Hepatocyte (in vitro differentiated cells): ENCODE measurements at regions not wholly inside any gene's neighbourhood (a gene's known extent, or its start where the extent isn't known, plus 50 kb on each side); places are given as distances from the start of the nearest gene placed in this dataset.

Experiments
- EZH2 ChIP-seq: fragments of 200-600 bp; sonication (generic); IDR thresholded peaks from 2 replicates; pipeline ENCODE4 v1.6.1; 2016; ENCODE audit warnings: antibody characterized with exemption, mild to moderate bottlenecking, borderline replicate concordance
- EZH2phosphoT487 ChIP-seq: fragments of 200-600 bp; sonication (generic); IDR thresholded peaks from one replicate; pipeline ENCODE4 v1.6.1; 2018; ENCODE audit warnings: antibody characterized with exemption, mild to moderate bottlenecking, low read depth, moderate library complexity; ENCODE audit not compliant: unreplicated experiment, severe bottlenecking
- TF ChIP-seq, protein P1 (sequence below): fragments of 200-600 bp; sonication (generic); IDR thresholded peaks from 2 replicates; pipeline ENCODE4 v1.5.1; 2016; ENCODE audit warnings: antibody characterized with exemption, mild to moderate bottlenecking; ENCODE audit not compliant: poor library complexity

DNA sequence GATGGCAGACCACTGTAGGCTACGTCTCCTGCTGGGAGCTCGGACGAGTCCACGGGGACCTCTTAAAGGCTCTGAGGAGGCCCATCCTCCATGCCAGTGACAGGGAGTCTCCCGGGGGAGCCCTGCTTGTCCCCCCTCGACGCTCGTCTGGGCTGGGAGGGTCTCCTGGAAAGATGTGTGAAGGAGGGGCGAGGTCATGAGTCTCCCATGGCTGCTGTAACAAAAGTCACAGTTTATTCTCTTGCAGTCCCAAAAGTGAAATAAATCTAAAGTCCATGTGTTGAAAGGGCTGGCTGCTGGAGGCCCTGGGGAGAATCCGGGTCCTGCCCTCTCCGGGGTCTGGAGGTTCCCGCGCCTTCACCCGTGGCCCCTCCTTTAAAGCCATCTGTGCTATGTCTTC is 67.1 kb upstream of the GATA5 start:
- TF ChIP-seq EZH2 (no peak), EZH2phosphoT487 (no peak)
- TF ChIP-seq, protein P1, sequence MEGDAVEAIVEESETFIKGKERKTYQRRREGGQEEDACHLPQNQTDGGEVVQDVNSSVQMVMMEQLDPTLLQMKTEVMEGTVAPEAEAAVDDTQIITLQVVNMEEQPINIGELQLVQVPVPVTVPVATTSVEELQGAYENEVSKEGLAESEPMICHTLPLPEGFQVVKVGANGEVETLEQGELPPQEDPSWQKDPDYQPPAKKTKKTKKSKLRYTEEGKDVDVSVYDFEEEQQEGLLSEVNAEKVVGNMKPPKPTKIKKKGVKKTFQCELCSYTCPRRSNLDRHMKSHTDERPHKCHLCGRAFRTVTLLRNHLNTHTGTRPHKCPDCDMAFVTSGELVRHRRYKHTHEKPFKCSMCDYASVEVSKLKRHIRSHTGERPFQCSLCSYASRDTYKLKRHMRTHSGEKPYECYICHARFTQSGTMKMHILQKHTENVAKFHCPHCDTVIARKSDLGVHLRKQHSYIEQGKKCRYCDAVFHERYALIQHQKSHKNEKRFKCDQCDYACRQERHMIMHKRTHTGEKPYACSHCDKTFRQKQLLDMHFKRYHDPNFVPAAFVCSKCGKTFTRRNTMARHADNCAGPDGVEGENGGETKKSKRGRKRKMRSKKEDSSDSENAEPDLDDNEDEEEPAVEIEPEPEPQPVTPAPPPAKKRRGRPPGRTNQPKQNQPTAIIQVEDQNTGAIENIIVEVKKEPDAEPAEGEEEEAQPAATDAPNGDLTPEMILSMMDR, result no peak
